GM12892 (cell line): ENCODE measurements at regions not wholly inside any gene's neighbourhood (a gene's known extent, or its start where the extent isn't known, plus 50 kb on each side); places are given as distances from the start of the nearest gene placed in this dataset.

Experiments used
- POLR2A ChIP-seq: IDR thresholded peaks from 2 replicates; pipeline ENCODE4 v1.6.1; 2011; ENCODE audit warnings: low read depth, low read length, control low read depth
- POLR2AphosphoS5 ChIP-seq: IDR thresholded peaks from 2 replicates; pipeline ENCODE4 v1.6.1; 2011; ENCODE audit warnings: low read depth, low read length, control low read depth
- TAF1 ChIP-seq: IDR thresholded peaks from 2 replicates; pipeline ENCODE4 v1.6.1; 2011; ENCODE audit warnings: low read depth, mild to moderate bottlenecking, control low read depth, low read length, borderline replicate concordance

DNA sequence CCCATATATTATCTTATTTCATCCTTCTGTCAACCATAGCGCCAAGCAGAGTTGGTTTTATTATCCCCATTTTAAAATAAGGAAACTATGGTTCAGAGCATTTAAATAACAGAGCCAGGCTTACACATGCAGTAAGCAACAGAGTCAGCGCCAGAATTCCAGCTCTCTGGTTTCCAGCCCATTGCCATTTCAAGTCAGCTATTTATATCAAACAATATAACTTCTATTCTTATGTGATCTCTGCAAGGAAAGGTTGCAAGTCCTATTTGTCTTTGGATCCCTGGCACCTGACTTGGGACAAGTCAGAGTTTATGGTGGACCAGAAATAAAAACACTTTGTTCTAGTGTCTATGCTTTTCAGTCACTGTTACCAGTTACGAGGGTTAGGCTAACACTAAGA lies 174.1 kb upstream of the EEA1 start:
- no peak for TF ChIP-seq TAF1
- no peak for TF ChIP-seq POLR2A
- TF ChIP-seq POLR2AphosphoS5, result no peak
